ENCODE measurements at regions not wholly inside any gene's neighbourhood (a gene's known extent, or its start where the extent isn't known, plus 50 kb on each side); places are given as distances from the start of the nearest gene placed in this dataset.
A peak's percentile ranks its signal among the peaks of the same experiment; 100 is the strongest.

GRCh38 chr5:64110222-64110621 is 55.4 kb upstream of the RNF180 start:
- DNase-seq (ENCODE audit: low read depth) = no peak

GRCh38 chr5:64108674-64109073 is 57.0 kb upstream of the RNF180 start:
- no peak for DNase-seq (ENCODE audit: low read depth)

GRCh38 chr5:64100203-64100602 is 65.4 kb upstream of the RNF180 start:
- DNase-seq (ENCODE audit: low read depth) = no peak

- DNase-seq (ENCODE audit: low read depth) = no peak
Measured at GRCh38 chr5:64096771-64097170, 68.9 kb upstream of the RNF180 start.

- DNase-seq (ENCODE audit: low read depth) = no peak
Measured at GRCh38 chr5:64077589-64077988, 88.1 kb upstream of the RNF180 start.

GRCh38 chr5:64074533-64074932 is 91.1 kb upstream of the RNF180 start:
- DNase-seq (ENCODE audit: low read depth) = peak; percentile 46

- no peak for DNase-seq (ENCODE audit: low read depth)
Measured at GRCh38 chr5:64069486-64069885, 96.2 kb upstream of the RNF180 start.

GRCh38 chr5:64050296-64050695 is 88.1 kb upstream of the HTR1A start:
- no peak for DNase-seq (ENCODE audit: low read depth)

GRCh38 chr5:64040490-64040889 is 78.2 kb upstream of the HTR1A start:
- no peak for DNase-seq (ENCODE audit: low read depth)

GRCh38 chr5:64026493-64026892 is 64.2 kb upstream of the HTR1A start:
- DNase-seq (ENCODE audit: low read depth) = no peak

- DNase-seq (ENCODE audit: low read depth) = no peak
Measured at GRCh38 chr5:64019746-64020145, 57.5 kb upstream of the HTR1A start.

GRCh38 chr5:64018966-64019365 is 56.7 kb upstream of the HTR1A start:
- no peak for DNase-seq (ENCODE audit: low read depth)

- DNase-seq (ENCODE audit: low read depth) = no peak
Measured at GRCh38 chr5:64015824-64016223, 53.6 kb upstream of the HTR1A start.

Data from EH (cell line).